ENCODE measurements at regions not wholly inside any gene's neighbourhood (a gene's known extent, or its start where the extent isn't known, plus 50 kb on each side); places are given as distances from the start of the nearest gene placed in this dataset.

- H3K27ac ChIP-seq (replicated peaks): no peak overlapping the region
- TF ChIP-seq CTCF (IDR thresholded peaks at IDR 0.05; ENCODE audit: insufficient read depth, low read length): no peak
- TF ChIP-seq REST (IDR thresholded peaks at IDR 0.05; ENCODE audit: insufficient replicate concordance, low read depth): no peak
- TF ChIP-seq GABPA (IDR thresholded peaks at IDR 0.05; ENCODE audit: low read depth): no peak
- no peak for TF ChIP-seq POLR2AphosphoS5 (IDR thresholded peaks at IDR 0.05; ENCODE audit: low read depth)
- TF ChIP-seq SPI1 (IDR thresholded peaks at IDR 0.05; ENCODE audit: borderline replicate concordance, low read depth): no peak
- H3K27me3 ChIP-seq (ENCODE audit: insufficient read depth, poor library complexity, severe bottlenecking): peaks cover 3% of the 10 kb centered on the region
- no peak for DNase-seq (ENCODE audit: low read depth in 1 of 2, low spot score in 1 of 2)
- no peak overlapping the region for H3K4me3 ChIP-seq (replicated peaks; ENCODE audit: insufficient read depth, low read length)
These were observed 212.8 kb upstream of the C2CD4B start for GRCh38 chr15:62377736-62378480.

- TF ChIP-seq REST (IDR thresholded peaks at IDR 0.05; ENCODE audit: insufficient replicate concordance, low read depth): no peak
- TF ChIP-seq POLR2AphosphoS5 (IDR thresholded peaks at IDR 0.05; ENCODE audit: low read depth): no peak
- TF ChIP-seq CTCF (IDR thresholded peaks at IDR 0.05; ENCODE audit: insufficient read depth, low read length): no peak
- no peak for TF ChIP-seq GABPA (IDR thresholded peaks at IDR 0.05; ENCODE audit: low read depth)
- TF ChIP-seq SPI1 (IDR thresholded peaks at IDR 0.05; ENCODE audit: borderline replicate concordance, low read depth): no peak
These were observed 213.8 kb upstream of the C2CD4B start for GRCh38 chr15:62378772-62379498.

GRCh38 chr15:62380011-62380410 is 214.9 kb upstream of the C2CD4B start:
- no peak overlapping the region for H3K4me3 ChIP-seq (replicated peaks; ENCODE audit: insufficient read depth, low read length)
- TF ChIP-seq SPI1 (IDR thresholded peaks at IDR 0.05; ENCODE audit: borderline replicate concordance, low read depth) (no peak), CTCF (IDR thresholded peaks at IDR 0.05; ENCODE audit: insufficient read depth, low read length) (no peak), POLR2AphosphoS5 (IDR thresholded peaks at IDR 0.05; ENCODE audit: low read depth) (no peak), GABPA (IDR thresholded peaks at IDR 0.05; ENCODE audit: low read depth) (no peak), REST (IDR thresholded peaks at IDR 0.05; ENCODE audit: insufficient replicate concordance, low read depth) (no peak)
- H3K27ac ChIP-seq (replicated peaks): no peak overlapping the region
- H3K27me3 ChIP-seq (ENCODE audit: insufficient read depth, poor library complexity, severe bottlenecking): peaks cover 9% of the 10 kb centered on the region
- no peak for DNase-seq (ENCODE audit: low read depth in 1 of 2, low spot score in 1 of 2)

More at GRCh38 chr15:62378772-62379498, 213.8 kb upstream of the C2CD4B start:
- H3K27ac ChIP-seq (replicated peaks): no peak overlapping the region
- peaks cover 3% of the 10 kb centered on the region for H3K27me3 ChIP-seq (ENCODE audit: insufficient read depth, poor library complexity, severe bottlenecking)
- no peak overlapping the region for H3K4me3 ChIP-seq (replicated peaks; ENCODE audit: insufficient read depth, low read length)
- no peak for DNase-seq (ENCODE audit: low read depth in 1 of 2, low spot score in 1 of 2)
